ENCODE measurements at regions not wholly inside any gene's neighbourhood (a gene's known extent, or its start where the extent isn't known, plus 50 kb on each side); places are given as distances from the start of the nearest gene placed in this dataset.

DNA sequence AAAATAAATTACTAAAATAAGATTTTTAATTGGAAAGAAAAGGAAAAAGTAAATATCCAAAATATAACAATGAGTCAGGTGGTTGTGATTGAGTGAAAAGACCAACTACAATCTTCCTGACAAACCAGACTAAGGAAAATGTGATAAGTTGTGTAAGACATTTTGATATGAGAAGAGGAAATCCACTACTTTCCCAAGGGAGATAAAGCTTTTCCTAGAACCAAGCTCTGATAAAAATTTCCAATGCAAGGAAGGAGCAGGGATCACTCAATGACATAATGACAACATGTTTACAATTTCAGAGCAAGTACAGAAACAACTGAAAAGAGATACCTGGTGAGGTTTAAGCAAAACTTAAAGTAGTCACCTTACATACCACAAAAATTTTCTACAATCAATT is 305.1 kb upstream of the RASGEF1B start:
- TF ChIP-seq POLR2AphosphoS5 (IDR thresholded peaks at IDR 0.05; ENCODE audit: low read depth, low read length), result no peak
- TF ChIP-seq, protein P1, sequence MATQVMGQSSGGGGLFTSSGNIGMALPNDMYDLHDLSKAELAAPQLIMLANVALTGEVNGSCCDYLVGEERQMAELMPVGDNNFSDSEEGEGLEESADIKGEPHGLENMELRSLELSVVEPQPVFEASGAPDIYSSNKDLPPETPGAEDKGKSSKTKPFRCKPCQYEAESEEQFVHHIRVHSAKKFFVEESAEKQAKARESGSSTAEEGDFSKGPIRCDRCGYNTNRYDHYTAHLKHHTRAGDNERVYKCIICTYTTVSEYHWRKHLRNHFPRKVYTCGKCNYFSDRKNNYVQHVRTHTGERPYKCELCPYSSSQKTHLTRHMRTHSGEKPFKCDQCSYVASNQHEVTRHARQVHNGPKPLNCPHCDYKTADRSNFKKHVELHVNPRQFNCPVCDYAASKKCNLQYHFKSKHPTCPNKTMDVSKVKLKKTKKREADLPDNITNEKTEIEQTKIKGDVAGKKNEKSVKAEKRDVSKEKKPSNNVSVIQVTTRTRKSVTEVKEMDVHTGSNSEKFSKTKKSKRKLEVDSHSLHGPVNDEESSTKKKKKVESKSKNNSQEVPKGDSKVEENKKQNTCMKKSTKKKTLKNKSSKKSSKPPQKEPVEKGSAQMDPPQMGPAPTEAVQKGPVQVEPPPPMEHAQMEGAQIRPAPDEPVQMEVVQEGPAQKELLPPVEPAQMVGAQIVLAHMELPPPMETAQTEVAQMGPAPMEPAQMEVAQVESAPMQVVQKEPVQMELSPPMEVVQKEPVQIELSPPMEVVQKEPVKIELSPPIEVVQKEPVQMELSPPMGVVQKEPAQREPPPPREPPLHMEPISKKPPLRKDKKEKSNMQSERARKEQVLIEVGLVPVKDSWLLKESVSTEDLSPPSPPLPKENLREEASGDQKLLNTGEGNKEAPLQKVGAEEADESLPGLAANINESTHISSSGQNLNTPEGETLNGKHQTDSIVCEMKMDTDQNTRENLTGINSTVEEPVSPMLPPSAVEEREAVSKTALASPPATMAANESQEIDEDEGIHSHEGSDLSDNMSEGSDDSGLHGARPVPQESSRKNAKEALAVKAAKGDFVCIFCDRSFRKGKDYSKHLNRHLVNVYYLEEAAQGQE (IDR thresholded peaks at IDR 0.05; ENCODE audit: insufficient read depth in 1 of 2, low read depth in 2 of 2, low read length in 2 of 2), result no peak
- TF ChIP-seq TAF1 (IDR thresholded peaks at IDR 0.05; ENCODE audit: borderline replicate concordance, insufficient read depth, low read length), result no peak
- no peak for TF ChIP-seq SIN3A (IDR thresholded peaks at IDR 0.05; ENCODE audit: borderline replicate concordance, insufficient read depth, low read length)
- no peak for TF ChIP-seq FOXP2 (optimal IDR thresholded peaks at IDR 0.05; ENCODE audit: borderline replicate concordance, extremely low read depth, extremely low read length, insufficient read depth)
